RWPE1 (cell line): ENCODE measurements at regions not wholly inside any gene's neighbourhood (a gene's known extent, or its start where the extent isn't known, plus 50 kb on each side); places are given as distances from the start of the nearest gene placed in this dataset.
A peak's percentile ranks its signal among the peaks of the same experiment; 100 is the strongest.

Experiments used
- CTCF ChIA-PET: fragments of 350-600 bp; sonication (Branson Sonifier 250); formaldehyde crosslinking; extraction: SDS; loops from one replicate; lab custom pipeline; 2021; lab: Yijun Ruan, JAX
- POLR2A ChIA-PET: fragments of 400-600 bp; formaldehyde crosslinking; extraction: SDS; loops from one replicate; lab custom pipeline; 2020; ENCODE audit warnings: antibody characterized with exemption; ENCODE audit not compliant: low non-redundant PET; lab: Yijun Ruan, JAX
- DNase-seq: peaks from one replicate; pipeline ENCODE4 v3.0.0; 2012; ENCODE audit warnings: low spot score
- H3K27ac ChIP-seq: fragments of 450-650 bp; 2 replicates; pipeline ENCODE4 v1.5.1; 2017
- TF ChIP-seq, protein P1 (sequence below): fragments of 450-650 bp; conservative IDR thresholded peaks from 2 replicates; pipeline ENCODE4 v1.5.1; 2017; ENCODE audit warnings: low read depth, mild to moderate bottlenecking

DNA sequence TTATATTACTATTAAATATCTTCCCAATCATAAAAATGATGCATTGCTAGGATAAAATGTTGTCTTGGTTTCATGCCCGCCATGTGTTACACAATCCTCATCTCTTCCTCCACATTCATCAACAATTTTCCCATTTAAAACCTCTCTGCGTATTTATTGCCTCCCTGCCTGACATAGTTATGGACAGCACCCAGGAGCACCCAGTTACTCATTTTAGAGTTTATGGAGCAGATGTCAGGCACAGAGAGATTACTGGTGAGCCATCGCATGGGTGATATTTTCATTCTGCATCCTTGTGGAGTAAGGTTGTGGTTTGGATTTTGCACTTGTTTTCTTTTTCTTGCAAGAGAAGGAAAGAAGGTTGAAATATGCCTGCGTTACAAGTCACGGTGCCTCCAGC, 116.7 kb upstream of the NPAS2 start:
- POLR2A ChIA-PET: no interaction called here
- no peak for DNase-seq
- peak overlapping the region; percentile 63; the same call in 1 of the 2 replicates for H3K27ac ChIP-seq
- CTCF ChIA-PET: no interaction called here
- TF ChIP-seq, protein P1, sequence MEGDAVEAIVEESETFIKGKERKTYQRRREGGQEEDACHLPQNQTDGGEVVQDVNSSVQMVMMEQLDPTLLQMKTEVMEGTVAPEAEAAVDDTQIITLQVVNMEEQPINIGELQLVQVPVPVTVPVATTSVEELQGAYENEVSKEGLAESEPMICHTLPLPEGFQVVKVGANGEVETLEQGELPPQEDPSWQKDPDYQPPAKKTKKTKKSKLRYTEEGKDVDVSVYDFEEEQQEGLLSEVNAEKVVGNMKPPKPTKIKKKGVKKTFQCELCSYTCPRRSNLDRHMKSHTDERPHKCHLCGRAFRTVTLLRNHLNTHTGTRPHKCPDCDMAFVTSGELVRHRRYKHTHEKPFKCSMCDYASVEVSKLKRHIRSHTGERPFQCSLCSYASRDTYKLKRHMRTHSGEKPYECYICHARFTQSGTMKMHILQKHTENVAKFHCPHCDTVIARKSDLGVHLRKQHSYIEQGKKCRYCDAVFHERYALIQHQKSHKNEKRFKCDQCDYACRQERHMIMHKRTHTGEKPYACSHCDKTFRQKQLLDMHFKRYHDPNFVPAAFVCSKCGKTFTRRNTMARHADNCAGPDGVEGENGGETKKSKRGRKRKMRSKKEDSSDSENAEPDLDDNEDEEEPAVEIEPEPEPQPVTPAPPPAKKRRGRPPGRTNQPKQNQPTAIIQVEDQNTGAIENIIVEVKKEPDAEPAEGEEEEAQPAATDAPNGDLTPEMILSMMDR: no peak

DNA sequence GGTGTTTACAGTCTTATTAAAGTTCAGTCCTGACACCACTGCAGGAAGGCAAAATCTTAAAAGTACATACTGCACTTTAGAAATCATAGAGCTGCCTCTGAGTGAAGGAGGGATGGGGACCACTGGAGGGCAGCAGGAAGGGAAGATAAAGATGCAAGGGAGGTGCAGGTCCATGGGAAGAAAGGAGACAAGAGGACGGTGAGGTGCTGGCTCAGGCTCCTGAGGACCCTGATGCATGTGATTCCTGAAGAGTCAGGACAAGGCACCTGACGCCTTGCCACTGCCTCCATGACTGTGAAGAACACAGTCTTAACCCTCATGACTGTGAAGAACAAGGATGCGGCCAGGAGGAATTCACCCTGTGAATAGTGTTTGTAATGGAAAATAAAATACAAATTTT, 116.2 kb upstream of the NPAS2 start:
- TF ChIP-seq, protein P1: no peak
- peak overlapping the region; percentile 60 for H3K27ac ChIP-seq
- ChIA-PET CTCF (no interaction called here), POLR2A (no interaction called here)
- DNase-seq: no peak

DNA sequence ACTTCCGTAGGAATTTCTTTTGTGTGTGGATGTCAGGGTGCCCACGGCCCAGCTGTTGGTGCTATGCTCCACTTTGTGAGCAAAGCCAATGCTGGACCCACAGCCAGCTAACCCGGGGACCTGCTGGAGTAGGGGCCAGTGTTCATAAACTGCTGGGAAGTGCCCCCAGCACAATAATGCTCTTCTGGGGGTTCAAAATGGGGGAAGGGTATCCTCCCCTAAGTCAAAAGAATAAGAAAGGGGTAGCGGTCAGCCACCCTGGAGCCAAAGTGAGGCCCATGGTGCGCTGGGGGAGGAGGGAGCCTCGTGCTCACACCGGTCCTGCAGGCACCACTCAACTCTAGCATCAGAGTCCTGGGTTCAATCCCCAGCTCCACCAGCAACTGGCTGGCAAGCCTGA, 115.8 kb upstream of the NPAS2 start:
- no peak for DNase-seq
- CTCF ChIA-PET: no interaction called here
- TF ChIP-seq, protein P1: no peak
- peak overlapping the region; percentile 60 for H3K27ac ChIP-seq
- POLR2A ChIA-PET: no interaction called here

DNA sequence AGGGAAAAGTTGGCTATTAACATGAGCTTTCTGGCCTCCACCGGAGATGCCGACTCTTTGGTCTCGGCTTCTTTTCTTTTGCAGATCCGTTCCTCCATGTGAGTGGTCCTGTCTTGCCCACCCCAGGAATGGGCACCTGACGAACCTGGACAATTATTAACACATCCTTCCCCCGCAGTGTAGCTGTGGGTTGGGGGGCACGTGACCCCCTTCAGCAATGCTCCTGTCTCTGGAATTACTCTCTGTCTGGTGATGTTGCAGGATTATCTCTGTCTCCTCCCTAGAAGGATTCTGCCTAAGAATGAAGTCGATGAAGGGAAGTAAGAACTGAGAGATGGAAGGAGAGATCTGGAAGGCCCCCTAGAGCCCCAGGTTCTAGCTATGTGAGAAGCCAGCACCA, 115.2 kb upstream of the NPAS2 start:
- ChIA-PET CTCF (interaction anchor here (0.6 kb wide), 2 partner anchors 94 to 1696 kb away, joined by 3 read pairs; no protein-coding TSS in a partner anchor), POLR2A (no interaction called here)
- DNase-seq: no peak
- no peak overlapping the region for H3K27ac ChIP-seq
- TF ChIP-seq, protein P1: no peak

DNA sequence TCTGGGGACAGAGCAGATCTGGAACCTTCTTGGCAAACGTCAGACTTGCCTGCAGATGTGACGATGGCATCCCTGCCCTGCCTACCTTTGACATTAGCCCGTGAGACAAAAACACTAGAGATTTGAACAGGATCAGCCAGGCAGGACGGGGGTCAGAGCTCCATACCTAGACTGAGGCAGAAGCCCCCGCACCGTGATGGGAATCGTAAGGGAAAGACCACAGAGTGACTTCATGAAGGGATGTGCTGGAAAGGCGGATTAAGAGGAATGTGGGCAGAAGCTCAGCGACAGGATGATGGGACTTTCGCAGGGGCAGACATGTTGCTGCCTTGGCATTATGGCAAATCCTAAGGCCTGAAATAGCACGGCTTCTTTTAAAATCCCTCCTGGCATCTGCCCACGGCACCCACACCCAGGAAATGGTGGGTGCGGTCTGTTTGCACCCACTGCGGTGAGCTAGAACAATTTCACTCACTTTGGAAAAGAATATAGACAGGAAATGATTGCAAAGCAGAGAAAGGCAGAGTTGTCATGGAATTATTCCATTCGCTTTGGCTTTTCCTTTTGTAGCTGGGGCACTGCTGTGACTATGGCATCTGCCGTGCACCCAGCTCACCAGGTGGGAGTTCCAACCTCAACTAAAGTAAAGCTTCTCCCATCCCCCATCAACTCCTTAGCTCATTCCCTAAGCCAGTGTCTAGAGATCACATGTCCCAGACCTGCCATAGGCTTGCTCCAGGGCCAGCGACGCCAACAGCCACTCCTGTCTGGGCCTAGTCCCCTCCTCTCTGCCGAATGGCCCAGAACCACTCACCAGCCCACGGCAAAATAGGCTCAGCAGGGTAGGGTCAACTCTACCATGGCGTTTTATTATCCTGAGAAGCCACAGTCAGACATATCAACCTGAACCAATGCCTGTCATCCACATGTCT, 112.7 kb upstream of the NPAS2 start:
- peak overlapping the region; percentile 98 for H3K27ac ChIP-seq
- TF ChIP-seq, protein P1: no peak
- CTCF ChIA-PET: interaction anchor here (0.6 kb wide), 1 partner anchor 286 kb away, joined by 3 read pairs; no protein-coding TSS in a partner anchor
- POLR2A ChIA-PET: no interaction called here
- DNase-seq: peak; percentile 51

DNA sequence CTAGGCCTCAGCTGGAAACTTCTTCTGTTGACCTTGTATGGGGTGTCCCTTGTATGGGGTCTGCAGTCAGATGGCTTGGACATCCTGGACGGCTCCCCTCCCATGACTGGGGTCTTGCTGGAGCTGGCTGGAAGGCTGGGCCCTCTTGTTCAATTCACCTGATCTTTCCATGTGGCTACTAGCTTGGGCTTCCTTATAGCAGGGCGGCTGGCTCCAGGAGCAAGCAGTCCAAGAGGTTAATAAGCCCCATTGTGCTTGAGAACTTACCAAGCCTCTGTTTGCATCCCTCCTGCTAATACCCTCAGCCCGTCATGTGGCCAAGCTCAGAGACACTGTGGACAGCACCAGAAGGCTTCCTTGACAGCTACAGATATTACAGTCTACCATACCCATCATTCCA, 111.6 kb upstream of the NPAS2 start:
- no peak for DNase-seq
- ChIA-PET CTCF (no interaction called here), POLR2A (no interaction called here)
- H3K27ac ChIP-seq: peak overlapping the region; percentile 98
- TF ChIP-seq, protein P1: no peak
